ENCODE measurements at regions not wholly inside any gene's neighbourhood (a gene's known extent, or its start where the extent isn't known, plus 50 kb on each side); places are given as distances from the start of the nearest gene placed in this dataset.

DNA sequence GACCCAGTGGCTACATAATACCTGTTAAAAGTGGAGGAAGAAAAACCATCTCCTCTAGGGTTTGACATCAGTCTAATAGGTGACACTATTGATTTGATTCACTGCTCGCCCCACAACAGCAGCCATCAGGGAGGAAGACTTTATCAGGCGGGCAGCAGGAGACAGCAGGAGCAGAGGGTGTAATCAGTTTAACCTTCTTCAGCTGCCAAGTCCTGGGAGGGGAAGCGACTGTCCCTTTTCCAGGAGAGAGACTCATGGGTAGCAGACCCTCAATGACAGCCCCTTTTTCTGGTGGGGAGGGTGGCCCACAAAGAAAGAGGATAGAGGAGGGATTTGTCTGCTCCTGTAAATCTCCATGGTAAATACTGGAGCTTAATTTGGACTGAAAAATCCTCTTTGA, 291.8 kb downstream of the HAPSTR1 start:
- DNase-seq, result no peak

DNA sequence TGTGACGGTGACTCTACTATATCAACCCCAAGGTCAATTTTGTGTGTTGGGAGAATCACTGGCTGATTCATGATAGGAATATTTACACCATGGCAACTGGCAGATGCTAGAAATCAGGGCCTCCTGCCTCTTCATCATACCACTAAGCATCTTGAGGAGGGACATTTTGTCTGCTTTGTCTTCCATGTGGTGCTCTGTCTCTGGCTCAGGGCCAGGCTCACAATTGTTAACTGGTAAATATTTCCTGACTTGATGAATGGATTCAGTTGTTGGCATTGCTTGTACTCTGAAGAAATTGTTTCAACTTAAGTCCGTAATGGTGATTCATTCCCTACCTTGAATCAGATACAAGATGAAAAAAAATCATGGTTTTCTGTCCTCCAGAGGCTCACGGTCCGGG, 292.7 kb downstream of the HAPSTR1 start:
- no peak for DNase-seq

- DNase-seq, result no peak
Measured at GRCh38 chr16:9389543-9390207, 298.2 kb downstream of the HAPSTR1 start.

DNA sequence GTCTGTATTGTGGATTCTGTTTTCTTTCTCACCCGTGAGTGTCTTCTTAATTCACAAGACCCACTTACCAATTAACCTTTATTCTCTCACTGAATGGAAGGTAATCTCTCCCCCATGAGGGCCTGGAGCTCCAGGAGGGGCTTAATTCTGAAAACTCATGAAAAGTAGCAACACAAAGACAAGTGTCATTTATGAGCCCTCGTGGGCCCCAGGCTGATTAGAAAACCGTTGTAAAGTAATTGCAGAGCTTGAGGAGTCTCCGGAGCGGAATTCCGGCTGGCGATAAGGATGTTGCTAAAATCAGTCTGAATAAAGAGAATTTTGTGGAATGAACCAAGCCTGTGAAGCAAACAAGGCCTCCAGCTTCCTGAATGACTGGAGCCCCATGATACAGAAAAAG, 301.5 kb downstream of the HAPSTR1 start:
- no peak for DNase-seq

- DNase-seq, result no peak
Measured at GRCh38 chr16:9393591-9393990, 302.1 kb downstream of the HAPSTR1 start.

- no peak for DNase-seq
Measured at GRCh38 chr16:9395958-9396359, 304.5 kb downstream of the HAPSTR1 start.

- DNase-seq, result no peak
Measured at GRCh38 chr16:9399573-9399972, 308.1 kb downstream of the HAPSTR1 start.

- no peak for DNase-seq
Measured at GRCh38 chr16:9401173-9401572, 309.7 kb downstream of the HAPSTR1 start.

GRCh38 chr16:9402293-9402860, 310.9 kb downstream of the HAPSTR1 start:
- DNase-seq, result no peak

GRCh38 chr16:9404811-9405210, 313.4 kb downstream of the HAPSTR1 start:
- no peak for DNase-seq

GRCh38 chr16:9406038-9406712, 314.7 kb downstream of the HAPSTR1 start:
- no peak for DNase-seq

- no peak for DNase-seq
Measured at GRCh38 chr16:9407206-9407758, 315.8 kb downstream of the HAPSTR1 start.

DNA sequence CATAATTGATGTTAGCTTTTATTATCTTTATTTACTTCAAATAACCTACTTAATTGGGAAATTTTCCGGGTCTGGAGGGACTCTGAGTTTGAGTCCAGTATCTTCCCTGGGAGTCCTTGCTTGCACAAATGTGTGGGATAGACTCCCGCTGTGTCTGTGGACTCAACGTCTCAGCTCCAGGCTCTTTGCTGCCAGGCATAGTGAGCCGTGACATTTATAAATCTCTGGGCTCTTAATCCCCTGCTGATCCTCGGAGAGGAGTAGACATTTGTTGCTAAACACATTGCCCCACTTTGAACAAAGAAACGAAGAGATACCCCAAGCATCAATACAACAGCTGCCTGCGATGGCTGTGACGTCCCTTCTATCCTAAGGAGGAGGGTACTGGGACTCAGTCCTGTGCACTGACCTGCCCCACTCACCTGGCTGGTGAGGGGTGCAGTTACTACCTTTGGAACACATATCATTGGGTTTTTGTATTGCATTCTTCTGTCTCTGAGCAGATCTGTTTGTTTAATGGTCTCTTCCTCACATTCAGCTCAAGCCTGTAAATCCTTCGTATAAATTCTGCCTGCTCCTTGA, 316.9 kb downstream of the HAPSTR1 start:
- no peak for DNase-seq

DNA sequence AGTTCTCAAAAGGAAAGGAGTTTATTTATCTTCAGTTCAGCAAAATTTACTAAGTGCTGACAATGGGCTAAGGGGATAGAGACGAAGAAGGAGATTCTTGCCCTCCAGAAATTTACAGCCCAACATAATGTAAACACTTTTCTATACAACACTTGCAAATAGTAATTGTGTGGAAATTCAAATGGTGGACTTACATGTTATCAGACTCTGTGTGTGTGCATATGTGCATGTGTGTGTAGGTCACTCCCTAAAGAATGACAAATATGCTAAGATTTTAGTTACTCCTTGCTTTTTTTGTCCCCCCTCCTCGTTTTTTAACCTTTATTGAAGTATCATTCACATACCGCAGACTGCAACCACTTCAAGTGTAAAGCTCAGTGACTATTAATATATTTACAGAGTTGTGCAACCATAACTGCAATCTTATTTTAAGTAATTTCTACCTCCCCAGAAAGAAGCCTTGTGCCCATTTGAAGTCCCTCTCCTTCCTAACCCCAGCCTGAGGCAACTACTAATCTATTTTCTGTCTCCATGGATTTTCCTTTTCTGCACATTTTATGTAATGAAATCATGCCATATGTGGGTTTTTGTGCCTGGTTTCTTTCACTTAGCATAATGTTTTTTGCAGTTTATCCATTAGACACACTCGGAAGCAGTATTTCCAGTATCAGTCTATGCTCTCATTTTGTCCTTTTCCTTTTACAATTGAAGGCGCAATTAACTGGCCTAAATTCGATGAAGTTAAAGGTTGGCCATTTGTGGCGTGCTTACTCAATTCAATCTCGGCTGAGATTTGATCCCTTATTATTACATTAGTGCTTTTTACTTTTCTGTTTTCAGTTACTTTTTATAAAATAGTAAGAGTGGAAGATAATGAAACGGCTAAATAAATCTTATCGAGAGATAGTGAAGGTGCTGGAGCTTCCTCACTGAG, 318.4 kb downstream of the HAPSTR1 start:
- no peak for DNase-seq

DNA sequence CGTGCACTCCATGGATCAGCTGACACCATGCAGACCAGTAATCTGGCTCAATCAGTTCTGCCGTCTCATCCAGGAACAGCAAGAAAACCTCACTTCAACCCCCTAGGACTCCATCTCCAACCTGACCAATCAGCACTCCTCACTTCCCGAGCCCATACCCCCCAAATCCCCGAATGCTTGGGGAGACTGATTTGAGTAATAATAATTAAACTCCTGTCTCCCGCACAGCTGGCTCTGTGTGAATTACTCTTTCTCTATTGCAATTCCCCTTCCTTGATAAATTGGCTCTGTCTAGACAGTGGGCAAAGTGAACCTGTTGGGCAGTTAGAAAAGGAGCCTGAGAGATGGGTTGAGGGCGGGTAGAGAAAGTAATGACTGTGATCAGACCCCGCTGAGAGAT, 320.0 kb downstream of the HAPSTR1 start:
- DNase-seq, result no peak

- no peak for DNase-seq
Measured at GRCh38 chr16:9412031-9412914, 320.8 kb downstream of the HAPSTR1 start.

DNA sequence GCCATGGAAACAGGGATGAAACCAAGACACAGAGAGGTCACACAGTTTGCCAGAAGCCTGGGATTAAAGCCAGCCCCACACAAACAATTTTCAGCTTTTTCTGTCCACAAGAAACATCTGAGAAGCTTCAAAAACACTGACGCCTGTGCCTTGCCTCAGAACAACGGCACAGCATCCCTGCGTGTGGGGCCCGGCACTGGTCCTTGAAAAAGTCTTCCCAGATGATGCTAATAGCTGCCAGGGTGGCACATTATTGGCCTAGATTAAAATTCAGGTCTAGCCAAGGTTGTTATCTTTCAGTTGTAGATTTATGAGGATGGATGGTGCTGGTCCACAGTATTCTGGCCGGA, 321.4 kb downstream of the HAPSTR1 start:
- DNase-seq, result no peak

- DNase-seq, result no peak
Measured at GRCh38 chr16:9415545-9415944, 324.1 kb downstream of the HAPSTR1 start.

DNA sequence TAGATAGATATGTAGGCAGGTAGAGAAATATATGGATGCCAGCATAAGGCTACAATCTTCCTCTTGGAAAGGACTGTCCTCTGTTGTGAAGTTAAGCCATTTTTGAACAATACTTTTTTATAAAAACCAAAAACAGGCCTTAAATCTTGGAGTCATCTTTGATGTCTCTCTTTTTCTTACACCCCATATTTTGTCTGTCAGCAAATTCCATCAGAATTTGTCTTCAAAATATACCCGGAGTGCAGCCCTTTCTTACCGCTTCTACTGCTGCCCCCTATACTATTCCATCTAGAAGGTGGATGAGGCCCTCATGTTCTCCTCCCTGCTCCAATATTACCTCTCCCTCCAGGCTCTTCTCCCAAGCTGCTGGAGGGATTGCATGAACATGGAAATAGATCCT, 326.5 kb downstream of the HAPSTR1 start:
- DNase-seq, result no peak

DNA sequence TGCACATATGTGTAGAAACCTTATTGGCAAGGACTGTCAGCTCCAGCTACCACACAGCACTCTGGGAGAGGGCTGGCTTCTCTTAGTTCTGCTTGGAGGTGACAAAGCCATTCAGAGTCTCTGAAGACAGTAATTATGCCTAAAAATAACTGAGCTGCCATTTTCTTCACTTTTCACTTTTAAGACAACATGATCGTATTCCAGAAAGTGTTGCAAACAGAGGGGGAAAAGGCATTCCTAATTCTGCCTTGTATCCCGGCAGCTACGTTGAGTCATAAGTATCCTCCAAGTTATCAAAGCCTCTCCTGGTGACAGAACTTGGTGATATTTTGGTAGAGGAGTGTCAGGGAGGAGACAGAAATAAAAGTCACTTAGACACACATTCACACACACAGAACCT, 327.7 kb downstream of the HAPSTR1 start:
- DNase-seq, result no peak

- DNase-seq, result no peak
Measured at GRCh38 chr16:9422762-9423513, 331.5 kb downstream of the HAPSTR1 start.
